T-helper 2 cell treated with Interferon-gamma antibody and Interleukin-4, amounts not matched to agents 5 μg/mL and 100 μg/mL, for 36 hours (primary cell): ENCODE measurements at regions not wholly inside any gene's neighbourhood (a gene's known extent, or its start where the extent isn't known, plus 50 kb on each side); places are given as distances from the start of the nearest gene placed in this dataset.
"Not testable (repeated sequence)": the region's sequence is repeated elsewhere in the genome, so short reads cannot be mapped to it uniquely, and the experiment has no call there.

ENCODE experiments used
- DNase-seq: peaks from one replicate; pipeline ENCODE4 v3.0.0; 2021; ENCODE audit warnings: low spot score
- H3K27ac Mint-ChIP-seq: one replicate; pipeline ENCODE4 v1.8.0; 2021; ENCODE audit warnings: mild to moderate bottlenecking, mixed read lengths
- H3K27me3 Mint-ChIP-seq: one replicate; pipeline ENCODE4 v1.8.0; 2021; ENCODE audit warnings: low read depth, mixed read lengths
- H3K36me3 Mint-ChIP-seq: one replicate; pipeline ENCODE4 v1.8.0; 2021; ENCODE audit warnings: low read depth, mixed read lengths
- H3K4me1 Mint-ChIP-seq: one replicate; pipeline ENCODE4 v1.8.0; 2021; ENCODE audit warnings: low read depth, mixed read lengths
- H3K4me3 Mint-ChIP-seq: one replicate; pipeline ENCODE4 v1.8.0; 2022; ENCODE audit warnings: mild to moderate bottlenecking, moderate library complexity, mixed read lengths
- H3K9me3 Mint-ChIP-seq: one replicate; pipeline ENCODE4 v1.8.0; 2021; ENCODE audit warnings: mixed read lengths

DNA sequence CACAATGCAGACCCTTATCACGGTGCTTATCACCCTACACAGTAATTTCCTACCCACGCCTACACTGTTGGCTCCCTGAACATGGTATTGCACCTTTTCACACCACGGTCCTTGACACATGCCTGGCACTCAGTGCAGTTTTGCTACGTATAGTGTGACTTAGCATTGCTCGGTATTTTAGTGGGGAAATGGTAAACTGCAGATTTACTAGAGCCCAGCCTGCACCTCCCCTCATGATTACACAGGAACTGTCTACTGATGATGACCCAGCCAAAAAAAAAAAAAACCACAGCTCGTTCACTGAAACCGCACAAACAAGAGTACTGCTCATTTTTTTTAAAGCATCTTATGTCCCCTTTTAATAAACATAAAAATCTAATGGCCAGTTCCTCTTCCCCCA is 124.2 kb upstream of the ZNF746 start:
- H3K36me3 Mint-ChIP-seq: peaks cover 50% of the 10 kb centered on the region
- H3K4me1 Mint-ChIP-seq: peaks cover 29% of the 10 kb centered on the region
- H3K27ac Mint-ChIP-seq: peak overlapping the region; percentile 69
- H3K27me3 Mint-ChIP-seq: peaks cover 4% of the 10 kb centered on the region
- H3K9me3 Mint-ChIP-seq: no peaks in the 10 kb centered on the region
- peak overlapping the region; percentile 86 for H3K4me3 Mint-ChIP-seq
- peak; percentile 61 for DNase-seq

DNA sequence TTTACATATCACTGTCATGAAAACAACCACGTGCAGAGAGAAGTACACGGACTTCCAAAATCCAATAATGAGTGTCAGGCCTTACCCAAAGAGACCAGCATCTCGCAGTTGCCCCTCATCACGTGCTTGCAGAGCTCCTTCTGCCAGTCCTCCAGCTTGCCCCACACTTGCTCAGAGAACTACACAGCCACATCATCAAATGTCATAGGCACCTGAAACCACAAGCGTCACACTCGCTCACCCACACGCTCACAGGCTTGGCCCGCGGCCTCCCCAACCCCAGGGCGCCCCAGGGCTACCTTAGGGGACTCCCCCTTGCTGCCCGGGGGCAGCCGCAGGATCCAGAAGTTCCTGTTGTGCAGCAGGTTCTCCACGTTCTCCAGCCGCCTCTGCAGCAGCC is 123.4 kb upstream of the ZNF746 start:
- H3K36me3 Mint-ChIP-seq: peaks cover 58% of the 10 kb centered on the region
- H3K4me1 Mint-ChIP-seq: peaks cover 32% of the 10 kb centered on the region
- H3K27ac Mint-ChIP-seq: peak overlapping the region; percentile 63
- no peaks in the 10 kb centered on the region for H3K9me3 Mint-ChIP-seq
- DNase-seq: peak; percentile 71
- H3K27me3 Mint-ChIP-seq: peaks cover 2% of the 10 kb centered on the region
- no peak overlapping the region for H3K4me3 Mint-ChIP-seq

DNA sequence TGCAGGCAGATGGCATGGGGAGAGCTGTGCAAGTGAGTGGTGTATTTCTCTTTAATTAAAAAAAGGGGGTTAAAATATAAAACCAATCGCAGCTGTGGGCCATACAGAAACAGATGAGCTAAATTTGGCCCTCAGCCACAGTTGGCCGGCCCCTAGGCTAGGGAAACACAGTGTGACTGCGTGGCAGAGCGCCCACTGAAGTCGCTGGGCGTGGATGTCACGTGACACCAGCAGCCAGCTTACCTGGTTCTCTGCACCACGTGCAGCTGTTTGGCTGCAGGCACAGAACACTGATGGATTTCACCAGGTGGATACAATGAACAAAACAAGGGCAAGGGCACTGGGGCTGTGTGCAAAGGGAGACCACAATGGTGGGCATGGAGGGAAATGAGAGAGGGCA is 119.3 kb upstream of the ZNF746 start:
- H3K9me3 Mint-ChIP-seq: no peaks in the 10 kb centered on the region
- no peak for DNase-seq
- H3K4me1 Mint-ChIP-seq: peaks cover 12% of the 10 kb centered on the region
- no peak overlapping the region for H3K4me3 Mint-ChIP-seq
- H3K27me3 Mint-ChIP-seq: no peaks in the 10 kb centered on the region
- peak overlapping the region; percentile 6 for H3K27ac Mint-ChIP-seq
- peaks cover 87% of the 10 kb centered on the region for H3K36me3 Mint-ChIP-seq

DNA sequence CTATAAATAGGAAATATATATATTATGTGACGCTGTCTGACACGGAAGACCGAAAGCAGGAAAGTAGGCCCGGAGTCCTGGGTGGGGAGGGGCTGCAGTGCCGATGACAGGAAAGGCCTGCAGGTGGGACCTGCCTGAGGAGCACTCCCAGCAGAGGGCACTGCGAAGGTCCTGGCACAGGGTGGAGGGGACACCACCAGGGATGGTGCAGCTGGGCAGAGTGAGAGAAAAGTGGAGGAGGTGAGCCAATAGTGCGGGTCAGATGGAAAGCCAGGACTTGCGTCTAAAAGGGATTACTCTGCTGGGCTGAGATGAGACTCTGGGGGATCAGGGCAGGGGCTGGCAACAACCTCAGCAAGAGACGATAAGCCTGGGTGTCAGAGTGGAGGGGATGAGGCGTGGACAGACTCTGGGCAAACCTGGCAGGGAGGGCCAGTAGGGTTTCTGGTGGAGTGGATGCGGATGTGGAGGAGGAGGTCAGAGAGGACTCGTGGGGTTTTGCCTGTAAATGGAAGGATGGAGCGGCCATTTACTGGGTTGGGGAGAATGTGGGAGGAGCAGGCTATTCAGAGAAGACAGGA is 118.2 kb upstream of the ZNF746 start:
- DNase-seq: no peak
- H3K36me3 Mint-ChIP-seq: peaks cover 82% of the 10 kb centered on the region
- H3K27ac Mint-ChIP-seq: no peak overlapping the region
- no peak overlapping the region for H3K4me3 Mint-ChIP-seq
- H3K27me3 Mint-ChIP-seq: no peaks in the 10 kb centered on the region
- H3K9me3 Mint-ChIP-seq: no peaks in the 10 kb centered on the region
- H3K4me1 Mint-ChIP-seq: peaks cover 3% of the 10 kb centered on the region

DNA sequence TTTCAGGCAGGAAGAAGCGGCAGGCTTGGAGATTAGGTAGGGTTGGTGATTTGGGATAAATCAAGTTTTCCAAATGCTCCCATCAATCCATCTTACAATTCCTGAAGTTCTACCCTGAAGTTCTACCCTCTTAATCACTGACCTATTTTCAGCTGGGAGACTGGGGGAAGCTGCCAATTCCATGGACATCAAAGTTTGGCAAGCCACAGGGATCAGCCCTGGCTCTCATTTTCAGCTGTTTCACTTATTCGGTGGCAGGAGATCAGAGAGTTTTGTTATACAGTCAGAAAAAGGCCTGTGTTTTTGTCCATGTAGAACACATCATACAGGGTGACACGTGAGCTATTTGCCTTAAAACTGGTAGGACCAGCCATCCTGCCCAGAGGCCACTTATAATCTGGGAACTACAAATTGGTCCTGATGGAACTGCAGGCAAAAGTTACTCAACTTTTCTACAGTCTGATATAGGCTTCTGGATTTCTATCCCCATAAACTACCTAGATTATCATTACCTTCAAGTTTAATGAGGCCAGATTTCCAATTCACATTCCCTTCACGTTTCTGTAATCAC is 112.9 kb upstream of the ZNF746 start:
- H3K9me3 Mint-ChIP-seq: no peaks in the 10 kb centered on the region
- H3K27me3 Mint-ChIP-seq: no peaks in the 10 kb centered on the region
- peaks cover 2% of the 10 kb centered on the region for H3K4me1 Mint-ChIP-seq
- H3K27ac Mint-ChIP-seq: no peak overlapping the region
- no peak for DNase-seq
- peaks cover 76% of the 10 kb centered on the region for H3K36me3 Mint-ChIP-seq
- no peak overlapping the region for H3K4me3 Mint-ChIP-seq

DNA sequence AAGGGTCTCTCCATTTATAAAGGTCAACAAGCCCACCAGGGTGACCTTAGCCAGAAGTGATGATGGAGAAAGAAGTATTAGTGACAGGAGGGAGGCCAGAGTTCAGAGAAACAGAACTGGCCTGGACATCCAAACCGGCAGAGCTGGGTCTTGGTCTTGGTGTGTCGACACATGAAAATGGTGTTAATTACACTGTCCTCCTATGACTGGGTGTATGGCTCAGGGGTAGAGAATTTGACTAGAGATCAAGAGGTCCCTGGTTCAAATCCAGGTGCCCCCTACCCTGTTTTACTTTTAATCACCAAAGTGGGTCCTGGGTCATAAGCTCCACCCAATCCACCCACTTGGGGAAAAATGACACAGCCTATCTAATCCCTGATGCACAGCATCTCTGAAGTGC is 110.6 kb upstream of the ZNF746 start:
- Mint-ChIP-seq H3K9me3 (no peaks in the 10 kb centered on the region), H3K27me3 (no peaks in the 10 kb centered on the region), H3K4me3 (no peak overlapping the region), H3K36me3 (peaks cover 64% of the 10 kb centered on the region), H3K27ac (no peak overlapping the region), H3K4me1 (peaks cover 5% of the 10 kb centered on the region)
- DNase-seq: no peak

DNA sequence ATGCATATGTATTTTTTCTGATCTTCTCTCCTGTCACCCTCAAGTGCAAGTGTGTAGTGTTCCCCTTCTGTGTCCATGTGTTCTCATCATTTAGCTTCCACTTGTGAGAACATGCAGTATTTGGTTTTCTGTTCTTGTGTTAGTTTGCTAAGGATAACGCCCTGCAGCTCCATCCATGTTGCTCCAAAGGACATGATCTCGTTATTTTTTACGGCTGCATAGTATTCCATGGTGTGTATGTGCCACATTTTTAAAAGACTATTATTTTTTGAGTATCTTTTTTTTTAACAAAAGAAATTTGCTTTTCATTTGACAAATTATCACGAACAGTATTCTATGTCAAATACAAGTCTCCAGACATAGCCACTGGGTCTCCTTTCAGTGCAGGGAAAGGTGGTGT is 110.1 kb upstream of the ZNF746 start:
- DNase-seq: no peak
- Mint-ChIP-seq H3K27ac (no peak overlapping the region), H3K9me3 (no peaks in the 10 kb centered on the region), H3K4me3 (no peak overlapping the region), H3K4me1 (peaks cover 5% of the 10 kb centered on the region), H3K36me3 (peaks cover 62% of the 10 kb centered on the region), H3K27me3 (no peaks in the 10 kb centered on the region)

DNA sequence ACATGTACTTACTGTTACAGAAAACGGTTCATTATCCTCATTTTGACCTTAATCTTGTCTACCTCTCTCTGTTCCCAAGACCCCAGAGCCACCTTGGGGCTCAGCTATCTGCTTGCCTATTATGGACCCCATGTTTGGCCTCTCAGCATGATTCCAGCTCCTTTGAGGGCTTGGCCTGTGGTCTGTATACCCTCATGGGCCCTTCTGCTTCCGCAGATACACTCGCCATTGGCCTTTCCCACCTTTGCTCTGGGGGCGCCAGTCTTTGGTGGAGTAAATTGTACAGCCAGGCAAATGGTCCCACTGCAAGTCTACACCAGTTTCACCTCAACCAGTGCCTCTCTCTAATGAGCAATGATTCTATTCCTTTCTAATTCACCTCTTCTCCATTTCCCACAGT is 109.2 kb upstream of the ZNF746 start:
- no peaks in the 10 kb centered on the region for H3K9me3 Mint-ChIP-seq
- H3K4me1 Mint-ChIP-seq: peaks cover 5% of the 10 kb centered on the region
- no peak overlapping the region for H3K27ac Mint-ChIP-seq
- no peak overlapping the region for H3K4me3 Mint-ChIP-seq
- no peaks in the 10 kb centered on the region for H3K27me3 Mint-ChIP-seq
- peaks cover 62% of the 10 kb centered on the region for H3K36me3 Mint-ChIP-seq
- DNase-seq: no peak

DNA sequence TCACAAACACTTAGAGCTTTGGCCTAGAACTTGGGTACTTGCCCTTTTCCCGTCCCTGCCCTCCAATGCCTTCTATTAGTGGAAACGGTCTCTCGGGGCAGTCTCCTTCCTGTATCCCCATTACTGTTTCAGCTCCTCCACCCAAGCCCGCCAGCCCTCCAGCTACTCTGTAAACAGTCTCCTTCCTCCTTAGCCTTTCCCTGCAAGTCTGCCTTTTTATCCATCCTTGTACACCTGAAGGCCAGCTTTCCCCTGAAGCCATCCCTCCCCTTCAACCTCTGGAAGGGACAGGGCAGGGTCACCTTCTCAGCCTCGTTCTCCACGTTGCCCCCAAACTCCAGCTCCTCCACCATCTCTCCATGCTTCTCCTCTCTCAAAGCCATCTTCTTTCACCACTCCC is 108.1 kb upstream of the ZNF746 start:
- no peak overlapping the region for H3K4me3 Mint-ChIP-seq
- no peaks in the 10 kb centered on the region for H3K9me3 Mint-ChIP-seq
- H3K27me3 Mint-ChIP-seq: no peaks in the 10 kb centered on the region
- DNase-seq: no peak
- no peak overlapping the region for H3K27ac Mint-ChIP-seq
- H3K36me3 Mint-ChIP-seq: peaks cover 65% of the 10 kb centered on the region
- H3K4me1 Mint-ChIP-seq: peaks cover 13% of the 10 kb centered on the region

DNA sequence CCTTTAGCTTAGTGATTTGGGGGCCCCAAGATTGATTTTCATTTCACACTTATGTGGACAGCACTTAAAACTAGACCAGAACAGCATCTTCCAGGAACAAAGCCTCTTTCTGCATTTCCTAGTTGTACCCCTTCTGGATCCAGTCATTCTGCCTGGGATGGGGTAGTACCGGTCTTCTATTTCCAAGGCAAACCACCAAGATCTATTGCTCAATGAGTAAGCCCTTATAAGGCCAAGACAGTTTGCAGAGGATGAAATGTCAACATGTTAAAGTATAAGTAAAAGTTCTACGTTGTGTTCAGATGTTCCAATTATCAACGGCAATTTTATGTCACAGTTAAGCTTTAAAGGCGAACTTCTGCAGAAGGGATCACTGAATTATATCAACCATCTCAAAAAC is 106.9 kb upstream of the ZNF746 start:
- no peak for DNase-seq
- Mint-ChIP-seq H3K4me3 (no peak overlapping the region), H3K9me3 (no peaks in the 10 kb centered on the region), H3K27ac (no peak overlapping the region), H3K4me1 (peaks cover 24% of the 10 kb centered on the region), H3K36me3 (peaks cover 65% of the 10 kb centered on the region), H3K27me3 (no peaks in the 10 kb centered on the region)

DNA sequence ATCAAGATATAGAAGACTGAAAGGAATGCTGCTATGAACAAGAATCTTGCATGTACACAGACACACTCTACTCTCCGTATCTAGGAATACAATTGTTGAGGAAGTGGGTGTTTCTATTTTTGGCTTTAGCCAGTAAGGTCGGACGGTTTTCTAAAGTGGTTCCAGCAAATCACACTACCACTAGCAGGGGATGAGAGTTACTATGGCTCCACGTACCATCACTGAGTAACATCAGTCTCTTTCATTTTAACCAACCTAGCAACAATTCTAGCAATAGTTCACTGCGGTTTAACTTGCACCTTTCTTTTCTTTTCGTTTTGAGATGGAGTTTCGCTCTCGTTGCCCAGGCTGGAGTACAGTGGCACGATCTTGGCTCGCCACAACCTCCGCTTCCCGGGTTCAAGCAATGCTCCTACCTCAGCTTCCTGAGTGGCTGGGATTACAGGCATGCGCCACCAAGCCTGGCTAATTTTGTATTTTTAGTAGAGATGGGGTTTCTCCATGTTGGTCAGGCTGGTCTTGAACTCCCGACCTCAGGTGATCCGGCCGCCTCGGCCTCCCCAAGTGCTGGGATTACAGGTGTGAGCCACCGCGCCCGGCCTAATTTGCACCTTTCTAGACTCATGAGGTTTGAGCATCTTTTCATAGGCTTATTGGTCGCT is 103.2 kb upstream of the ZNF746 start:
- Mint-ChIP-seq H3K4me1 (peaks cover 32% of the 10 kb centered on the region), H3K27ac (peak overlapping the region; percentile 68), H3K4me3 (peak overlapping the region; percentile 58), H3K36me3 (peaks cover 60% of the 10 kb centered on the region)
- peak; percentile 71 for DNase-seq
- not testable (repeated sequence) for H3K27me3 Mint-ChIP-seq, H3K9me3 Mint-ChIP-seq

DNA sequence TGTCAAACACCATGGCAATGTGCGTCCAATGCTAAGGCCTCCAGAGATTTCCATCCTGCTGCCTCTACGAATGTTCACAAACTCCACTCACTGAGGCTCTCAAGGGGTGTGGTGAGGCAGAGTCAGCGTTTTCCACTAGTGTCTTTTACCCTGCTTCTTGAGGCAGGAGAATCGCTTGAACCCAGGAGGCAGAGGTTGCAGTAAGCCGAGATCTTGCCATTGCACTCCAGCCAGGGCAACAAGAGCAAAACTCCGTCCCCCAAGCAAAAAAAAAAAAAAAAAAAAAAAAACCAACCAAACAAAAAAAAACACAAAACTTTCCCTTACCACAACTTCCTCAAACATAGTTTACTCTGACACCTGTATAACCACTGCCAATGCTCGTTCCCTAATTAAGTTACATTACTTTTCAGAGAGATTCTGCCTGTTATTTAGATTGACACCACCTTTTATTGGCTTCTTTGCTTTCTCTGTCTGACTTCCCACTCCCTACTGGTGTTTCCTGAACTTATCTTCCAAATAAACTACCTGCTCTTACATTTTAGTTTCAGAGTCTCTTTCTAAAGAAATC is 102.1 kb upstream of the ZNF746 start:
- Mint-ChIP-seq H3K27me3 (peaks cover 2% of the 10 kb centered on the region), H3K27ac (peak overlapping the region; percentile 68), H3K9me3 (no peaks in the 10 kb centered on the region), H3K4me3 (peak overlapping the region; percentile 58), H3K36me3 (peaks cover 62% of the 10 kb centered on the region), H3K4me1 (peaks cover 30% of the 10 kb centered on the region)
- no peak for DNase-seq

DNA sequence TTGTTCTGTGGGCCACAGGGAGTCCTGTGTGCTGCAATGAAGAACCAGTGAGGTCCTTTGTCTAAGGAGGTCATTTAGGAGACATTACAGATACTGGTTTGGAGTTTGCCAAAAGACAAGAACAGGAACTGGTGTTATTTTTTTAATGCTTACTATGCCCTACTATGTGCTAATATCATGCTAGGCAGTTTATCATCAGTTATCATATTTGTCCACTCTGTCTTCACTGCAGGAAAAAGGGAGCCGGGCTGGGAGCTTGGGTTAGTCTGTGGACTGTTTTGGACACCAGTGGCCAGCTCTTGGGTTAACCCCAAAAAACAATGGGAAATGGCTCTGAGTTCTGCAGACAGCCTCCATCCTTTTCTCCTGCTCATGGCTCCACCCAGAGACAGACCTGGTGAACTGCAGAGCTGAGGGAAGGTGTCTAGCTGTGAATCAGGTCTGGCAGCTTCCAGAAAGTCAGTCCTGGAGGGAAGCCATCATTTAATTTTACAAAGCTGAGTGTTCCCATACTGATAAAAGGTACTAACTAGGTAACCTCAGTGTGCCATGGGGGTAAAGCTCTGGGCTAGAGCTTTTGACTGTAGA is 101.2 kb upstream of the ZNF746 start:
- no peaks in the 10 kb centered on the region for H3K9me3 Mint-ChIP-seq
- H3K4me3 Mint-ChIP-seq: peak overlapping the region; percentile 58
- H3K27ac Mint-ChIP-seq: no peak overlapping the region
- peaks cover 28% of the 10 kb centered on the region for H3K4me1 Mint-ChIP-seq
- DNase-seq: no peak
- peaks cover 63% of the 10 kb centered on the region for H3K36me3 Mint-ChIP-seq
- peaks cover 2% of the 10 kb centered on the region for H3K27me3 Mint-ChIP-seq

DNA sequence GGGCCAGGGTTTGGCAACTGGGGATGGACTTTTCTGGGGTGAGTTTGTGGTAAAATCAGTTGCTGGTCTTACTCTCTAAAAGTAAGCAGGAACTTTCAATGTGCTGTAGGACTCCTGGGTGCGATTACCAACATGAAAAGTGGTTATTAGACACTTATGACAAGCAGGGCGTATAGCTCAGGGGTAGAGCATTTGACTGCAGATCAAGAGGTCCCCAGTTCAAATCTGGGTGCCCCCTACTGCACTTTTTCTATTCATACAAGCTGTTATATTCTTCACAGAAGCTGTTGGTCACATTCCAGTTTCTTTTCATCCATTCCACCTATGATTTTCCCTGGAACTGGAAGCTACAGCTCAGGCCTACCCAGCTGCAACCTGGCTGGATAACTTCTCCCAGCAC is 100.2 kb upstream of the ZNF746 start:
- not testable (repeated sequence) for H3K27ac Mint-ChIP-seq, H3K4me3 Mint-ChIP-seq, DNase-seq, H3K9me3 Mint-ChIP-seq, H3K27me3 Mint-ChIP-seq
- Mint-ChIP-seq H3K4me1 (peaks cover 28% of the 10 kb centered on the region), H3K36me3 (peaks cover 58% of the 10 kb centered on the region)
